GM12864 (cell line): ENCODE measurements at regions not wholly inside any gene's neighbourhood (a gene's known extent, or its start where the extent isn't known, plus 50 kb on each side); places are given as distances from the start of the nearest gene placed in this dataset.
"Not testable (repeated sequence)": the region's sequence is repeated elsewhere in the genome, so short reads cannot be mapped to it uniquely, and the experiment has no call there.

Source experiments
- DNase-seq: peaks from one replicate; pipeline ENCODE4 v3.0.0-alpha.2; 2011; ENCODE audit warnings: low read depth
- H3K4me3 ChIP-seq: 2 replicates; pipeline ENCODE4 v1.5.1; 2011; ENCODE audit warnings: mild to moderate bottlenecking, low read depth, low read length, control low read depth
- TF ChIP-seq, protein P1 (sequence below): IDR thresholded peaks from 2 replicates; pipeline ENCODE4 v1.5.1; 2011; ENCODE audit warnings: low read depth, mild to moderate bottlenecking, moderate library complexity, low read length, control low read depth, inconsistent platforms; ENCODE audit errors: missing control alignments

DNA sequence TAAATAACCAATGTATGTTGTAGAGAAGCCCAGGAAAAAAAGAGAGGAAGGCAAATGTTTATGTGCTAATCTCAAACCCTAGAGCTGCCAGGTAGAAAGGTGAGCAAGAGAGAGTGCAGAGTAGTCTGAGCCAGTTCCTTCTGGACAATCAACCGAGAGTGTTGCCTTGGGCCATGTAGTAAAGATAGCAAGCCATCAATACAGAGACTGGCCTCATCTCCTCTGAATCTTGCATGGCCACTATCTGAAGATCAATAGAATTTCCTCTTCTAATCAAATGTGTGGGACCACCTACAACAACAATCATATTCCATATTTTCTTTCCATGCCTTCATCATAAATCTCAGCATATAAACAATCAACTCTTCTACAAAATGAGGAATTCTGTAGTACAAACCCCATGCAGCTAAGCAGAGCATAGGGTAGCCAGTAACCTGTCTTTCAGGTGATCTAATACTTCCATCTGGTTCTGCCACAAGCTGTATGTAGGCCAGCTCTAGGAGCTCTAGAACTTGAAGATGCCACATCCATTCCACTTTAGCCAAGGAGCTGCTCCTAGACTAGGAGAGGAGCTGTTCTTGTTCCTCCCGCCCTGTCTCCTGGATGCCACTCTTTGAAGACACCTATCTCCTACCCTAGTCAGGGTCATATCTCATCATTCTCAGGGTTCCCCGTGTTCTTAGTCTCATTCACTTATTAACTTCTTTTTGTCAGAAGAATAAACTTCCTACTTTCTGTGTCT, 75.8 kb upstream of the SLC38A4 start:
- TF ChIP-seq, protein P1, sequence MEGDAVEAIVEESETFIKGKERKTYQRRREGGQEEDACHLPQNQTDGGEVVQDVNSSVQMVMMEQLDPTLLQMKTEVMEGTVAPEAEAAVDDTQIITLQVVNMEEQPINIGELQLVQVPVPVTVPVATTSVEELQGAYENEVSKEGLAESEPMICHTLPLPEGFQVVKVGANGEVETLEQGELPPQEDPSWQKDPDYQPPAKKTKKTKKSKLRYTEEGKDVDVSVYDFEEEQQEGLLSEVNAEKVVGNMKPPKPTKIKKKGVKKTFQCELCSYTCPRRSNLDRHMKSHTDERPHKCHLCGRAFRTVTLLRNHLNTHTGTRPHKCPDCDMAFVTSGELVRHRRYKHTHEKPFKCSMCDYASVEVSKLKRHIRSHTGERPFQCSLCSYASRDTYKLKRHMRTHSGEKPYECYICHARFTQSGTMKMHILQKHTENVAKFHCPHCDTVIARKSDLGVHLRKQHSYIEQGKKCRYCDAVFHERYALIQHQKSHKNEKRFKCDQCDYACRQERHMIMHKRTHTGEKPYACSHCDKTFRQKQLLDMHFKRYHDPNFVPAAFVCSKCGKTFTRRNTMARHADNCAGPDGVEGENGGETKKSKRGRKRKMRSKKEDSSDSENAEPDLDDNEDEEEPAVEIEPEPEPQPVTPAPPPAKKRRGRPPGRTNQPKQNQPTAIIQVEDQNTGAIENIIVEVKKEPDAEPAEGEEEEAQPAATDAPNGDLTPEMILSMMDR = no peak
- H3K4me3 ChIP-seq = no peak overlapping the region
- DNase-seq = no peak

DNA sequence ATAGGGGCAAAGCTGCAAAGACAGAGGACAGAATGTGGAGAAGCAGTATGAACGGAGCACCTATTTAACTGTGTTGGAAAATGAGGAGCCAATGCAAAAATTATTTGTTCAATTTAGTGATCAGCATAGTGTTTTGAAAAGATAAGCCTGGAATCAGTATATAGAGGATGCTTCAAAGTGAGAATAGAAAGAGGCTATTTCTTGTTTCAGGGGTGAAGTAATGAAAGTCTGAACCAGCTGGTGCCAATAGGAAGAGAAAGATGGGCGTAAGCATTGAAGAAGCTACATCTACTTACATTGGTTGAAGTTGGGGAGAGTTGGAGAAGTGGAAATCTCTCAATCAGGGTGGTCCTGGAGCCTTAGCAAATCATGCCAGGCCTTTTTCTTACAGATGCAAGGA, 77.3 kb upstream of the SLC38A4 start:
- TF ChIP-seq, protein P1 = no peak
- DNase-seq = no peak
- H3K4me3 ChIP-seq = no peak overlapping the region

DNA sequence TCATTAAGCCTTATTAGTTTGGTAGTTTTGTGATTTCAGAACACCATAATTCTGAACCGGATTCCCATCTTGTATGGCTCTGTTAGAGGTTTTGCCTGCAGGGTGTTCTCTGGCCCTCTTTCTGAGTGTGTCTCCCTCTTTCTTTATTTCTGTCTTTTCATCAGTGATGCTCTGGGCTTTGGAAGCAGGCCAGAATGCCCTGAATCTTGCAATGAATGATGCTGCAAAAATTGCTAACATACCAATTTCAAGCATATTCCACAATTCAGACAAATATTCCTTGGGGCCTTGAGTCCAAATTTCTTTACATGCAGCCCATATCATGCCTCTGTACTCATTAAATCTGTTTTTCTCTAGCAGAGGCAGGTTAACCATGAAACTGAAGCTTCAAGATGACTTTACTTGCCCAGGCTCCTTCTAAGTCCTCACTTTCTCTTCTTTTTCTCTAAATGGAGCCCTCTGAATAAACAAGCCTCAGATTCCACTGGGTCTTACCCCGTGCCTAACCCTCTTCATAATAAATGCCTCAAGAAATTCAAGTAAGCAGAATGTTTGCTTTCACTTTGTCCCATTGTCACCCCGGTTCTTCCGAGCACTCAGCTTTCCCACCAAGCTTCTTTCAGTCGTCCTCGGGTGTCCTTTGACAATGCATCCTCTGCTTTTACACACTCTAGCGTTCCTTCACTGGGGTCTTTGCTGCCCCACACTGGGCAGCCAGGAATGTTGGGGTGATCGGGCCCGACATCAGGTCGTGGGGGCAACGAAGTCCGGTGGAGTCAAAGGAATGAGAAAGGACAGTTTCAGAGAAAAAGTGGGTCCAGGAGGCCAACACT, 78.8 kb upstream of the SLC38A4 start:
- no peak overlapping the region for H3K4me3 ChIP-seq
- DNase-seq = no peak

DNA sequence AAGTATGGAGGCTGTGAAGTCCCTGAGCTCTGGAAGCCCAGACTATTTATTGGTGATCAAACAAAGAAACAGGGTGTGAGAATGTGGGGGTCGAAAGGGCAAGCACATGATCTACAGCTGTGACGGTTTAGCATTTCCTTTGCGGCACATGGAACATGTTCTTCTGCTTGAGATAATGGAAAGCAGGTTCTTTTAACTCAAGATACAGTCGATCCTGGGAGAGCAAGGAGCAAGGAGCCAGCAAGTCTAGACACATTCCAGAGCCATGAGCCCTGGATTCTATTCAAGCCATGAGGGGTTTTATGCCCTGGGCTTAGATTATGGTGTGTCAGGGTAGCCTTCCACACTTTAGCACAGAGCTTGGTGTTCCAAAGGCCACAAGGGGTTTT, 79.4 kb upstream of the SLC38A4 start:
- DNase-seq, H3K4me3 ChIP-seq: not testable (repeated sequence)

More for the DNA sequence above, 78.8 kb upstream of the SLC38A4 start:
- TF ChIP-seq, protein P1 = no peak

DNA sequence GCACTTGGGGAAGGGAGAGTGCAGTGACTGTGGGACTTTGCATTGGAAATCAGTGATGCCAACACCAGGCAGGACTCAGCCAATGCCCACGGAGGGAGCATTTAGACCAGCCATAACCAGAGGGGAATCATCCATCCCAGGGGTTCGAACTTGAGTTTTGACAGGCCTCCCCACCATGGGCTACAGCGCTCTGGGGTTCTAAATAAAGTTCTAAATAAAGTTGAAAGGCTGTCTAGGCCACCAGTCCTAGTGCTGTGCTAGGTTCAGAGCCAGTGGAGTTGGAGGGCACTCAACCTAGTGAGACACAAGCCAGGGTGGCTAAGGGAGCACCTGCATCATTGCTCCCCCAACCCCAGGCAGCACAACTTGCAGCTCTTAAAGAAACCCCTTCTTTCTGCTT, 82.0 kb upstream of the SLC38A4 start:
- TF ChIP-seq, protein P1 = no peak
- no peak overlapping the region for H3K4me3 ChIP-seq
- DNase-seq = no peak

DNA sequence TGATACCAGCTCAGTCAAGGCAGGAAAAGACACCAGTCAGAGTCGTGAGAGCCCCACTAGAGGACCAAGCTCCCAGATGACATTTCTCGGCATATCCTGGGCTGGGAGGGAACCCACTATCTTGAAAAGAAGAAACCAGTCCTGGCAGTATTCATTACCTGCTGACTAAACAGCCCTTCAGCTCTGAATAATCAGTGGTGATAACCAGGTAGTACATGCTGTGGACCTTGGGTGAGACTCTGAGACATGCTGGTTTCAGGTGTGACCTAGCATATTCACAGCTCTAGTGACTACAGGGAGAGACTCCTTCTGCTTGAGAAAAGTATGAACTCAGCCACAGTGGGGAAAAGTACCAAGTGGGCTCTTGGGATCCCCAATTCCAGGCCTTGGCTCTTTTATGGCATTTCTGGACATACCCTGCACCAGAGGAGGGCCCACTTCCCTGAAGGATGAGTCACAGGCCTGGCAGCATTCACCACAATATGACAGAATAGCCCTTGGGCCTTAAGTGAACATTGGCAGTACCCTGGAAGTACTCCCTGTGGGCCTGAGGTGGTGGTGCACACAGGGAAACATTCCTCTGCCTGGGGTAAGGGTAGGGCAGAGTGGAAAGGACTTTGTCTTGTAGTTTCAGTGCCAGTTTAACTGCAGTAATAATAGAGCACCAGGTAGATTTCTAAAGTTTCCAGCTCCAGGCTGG, 82.6 kb upstream of the SLC38A4 start:
- DNase-seq = no peak
- H3K4me3 ChIP-seq = no peak overlapping the region
- TF ChIP-seq, protein P1 = no peak
